IMR-90 (cell line): ENCODE measurements at regions not wholly inside any gene's neighbourhood (a gene's known extent, or its start where the extent isn't known, plus 50 kb on each side); places are given as distances from the start of the nearest gene placed in this dataset.

Experiments
- ATAC-seq: fragments of 200-7000 bp; cut with Tn5 transposase; 2 replicates; pipeline ENCODE4 v1.9.1; 2020; ENCODE audit warnings: low read depth, mild to moderate bottlenecking, moderate library complexity
- BruUV-seq: library from RNA; stranded (reverse); fragments of 400-500 nt; replicated peaks from 2 replicates; lab custom pipeline; 2021; lab: Mats Ljungman, UMichigan
- CTCF ChIA-PET: fragments of 300-600 bp; formaldehyde crosslinking; extraction: SDS; loops from one replicate; lab custom pipeline; 2021; ENCODE audit warnings: antibody characterized with exemption; lab: Yijun Ruan, JAX
- POLR2A ChIA-PET: fragments of 300-600 bp; sonication (Branson Sonifier 250); formaldehyde crosslinking; loops from one replicate; lab custom pipeline; 2022; ENCODE audit warnings: antibody characterized with exemption; ENCODE audit not compliant: unreplicated experiment; lab: Charles Lee
- DNase-seq: peaks from one replicate; pipeline ENCODE4 v3.0.0; 2013
- H2AFZ ChIP-seq: replicated peaks from 2 replicates; pipeline ENCODE3; 2013; ENCODE audit warnings: low read length, mild to moderate bottlenecking; ENCODE audit not compliant: poor library complexity
- H2AK5ac ChIP-seq: 2 replicates; pipeline ENCODE4 v1.6.1; 2013; ENCODE audit warnings: low read depth, low read length, inconsistent platforms
- H2AK9ac ChIP-seq: replicated peaks from 2 replicates; pipeline ENCODE3; 2013; ENCODE audit warnings: mild to moderate bottlenecking, low read depth, low read length, moderate library complexity; ENCODE audit not compliant: poor library complexity
- H2BK120ac ChIP-seq: 2 replicates; pipeline ENCODE4 v1.6.1; 2013; ENCODE audit warnings: low read depth, low read length, inconsistent platforms
- H2BK15ac ChIP-seq: 3 replicates; pipeline ENCODE4 v1.6.1; 2013; ENCODE audit warnings: low read depth, low read length, inconsistent platforms
- H2BK20ac ChIP-seq: 2 replicates; pipeline ENCODE4 v1.6.1; 2013; ENCODE audit warnings: low read depth, mild to moderate bottlenecking, inconsistent platforms, low read length, moderate library complexity
- H2BK5ac ChIP-seq: 2 replicates; pipeline ENCODE4 v1.6.1; 2013; ENCODE audit warnings: mild to moderate bottlenecking, low read depth, low read length, inconsistent platforms; ENCODE audit not compliant: poor library complexity, severe bottlenecking
- H3K14ac ChIP-seq: replicated peaks from 2 replicates; pipeline ENCODE4 v1.6.1; 2013; ENCODE audit warnings: low read depth, low read length, inconsistent platforms
- H3K18ac ChIP-seq: 2 replicates; pipeline ENCODE4 v1.6.1; 2013; ENCODE audit warnings: low read depth, low read length, control low read depth
- H3K23ac ChIP-seq: 2 replicates; pipeline ENCODE4 v1.6.1; 2013; ENCODE audit warnings: low read depth, low read length, inconsistent platforms
- H3K27ac ChIP-seq: 2 replicates; pipeline ENCODE4 v1.5.1; 2013; ENCODE audit warnings: mild to moderate bottlenecking, control low read depth, low read length; ENCODE audit not compliant: insufficient read depth
- H3K27me3 ChIP-seq: 2 replicates; pipeline ENCODE4 v1.6.1; 2013; ENCODE audit warnings: low read length; ENCODE audit not compliant: control insufficient read depth, insufficient read depth
- H3K36me3 ChIP-seq: 2 replicates; pipeline ENCODE4 v1.6.1; 2013; ENCODE audit warnings: low read length, mixed read lengths; ENCODE audit not compliant: control insufficient read depth, insufficient read depth
- H3K4ac ChIP-seq: 2 replicates; pipeline ENCODE4 v1.6.1; 2013; ENCODE audit warnings: low read depth, low read length, inconsistent platforms
- H3K4me1 ChIP-seq: 2 replicates; pipeline ENCODE4 v1.6.1; 2013; ENCODE audit warnings: low read length, mixed read lengths; ENCODE audit not compliant: control insufficient read depth, insufficient read depth
- H3K4me2 ChIP-seq: 2 replicates; pipeline ENCODE4 v1.6.1; 2013; ENCODE audit warnings: low read depth, mild to moderate bottlenecking, control low read depth, low read length, moderate library complexity
- H3K4me3 ChIP-seq: 2 replicates; pipeline ENCODE4 v1.5.1; 2013; ENCODE audit warnings: low read depth, mild to moderate bottlenecking, control low read depth, low read length, moderate library complexity; ENCODE audit not compliant: insufficient read depth
- H3K56ac ChIP-seq: 2 replicates; pipeline ENCODE4 v1.6.1; 2013; ENCODE audit warnings: low read length, inconsistent platforms; ENCODE audit not compliant: insufficient read depth; ENCODE audit errors: extremely low read depth
- H3K79me1 ChIP-seq, 2 experiments: 2 replicates each; pipeline ENCODE4 v1.6.1; 2013; ENCODE audit warnings: low read length in 2 of 2, inconsistent platforms in 1 of 2, low read depth in 1 of 2
- H3K9ac ChIP-seq: 2 replicates; pipeline ENCODE4 v1.6.1; 2013; ENCODE audit warnings: low read depth, low read length, control low read depth
- H3K9me1 ChIP-seq: 2 replicates; pipeline ENCODE4 v1.6.1; 2013; ENCODE audit warnings: low read length, inconsistent platforms; ENCODE audit not compliant: insufficient read depth
- H3K9me3 ChIP-seq: 2 replicates; pipeline ENCODE4 v1.6.1; 2013; ENCODE audit warnings: low read length; ENCODE audit not compliant: control insufficient read depth, insufficient read depth
- H4K20me1 ChIP-seq: 2 replicates; pipeline ENCODE4 v1.6.1; 2013; ENCODE audit warnings: low read length, inconsistent platforms; ENCODE audit not compliant: insufficient read depth
- H4K5ac ChIP-seq: 2 replicates; pipeline ENCODE4 v1.6.1; 2013; ENCODE audit warnings: mild to moderate bottlenecking, low read depth, low read length, control low read depth
- H4K8ac ChIP-seq, 2 experiments: 2 replicates each; pipeline ENCODE4 v1.6.1; 2013; ENCODE audit warnings: low read depth in 2 of 2, low read length in 2 of 2, control low read depth in 1 of 2, inconsistent platforms in 1 of 2
- H4K91ac ChIP-seq: 2 replicates; pipeline ENCODE4 v1.6.1; 2013; ENCODE audit warnings: low read depth, low read length, inconsistent platforms; ENCODE audit not compliant: insufficient read depth
- BHLHE40 ChIP-seq: fragments of 150-350 bp; IDR thresholded peaks from 2 replicates; pipeline ENCODE4 v1.6.1; 2016; ENCODE audit warnings: mild to moderate bottlenecking, low read depth, low read length
- CEBPB ChIP-seq: IDR thresholded peaks from 2 replicates; pipeline ENCODE4 v1.6.1; 2012; ENCODE audit warnings: low read depth, low read length, improper control_type of control experiment
- FOS ChIP-seq: fragments of 150-350 bp; IDR thresholded peaks from 2 replicates; pipeline ENCODE4 v1.6.1; 2016; ENCODE audit warnings: low read depth, low read length
- MAFK ChIP-seq: IDR thresholded peaks from 2 replicates; pipeline ENCODE4 v1.6.1; 2012; ENCODE audit warnings: low read depth, low read length, improper control_type of control experiment
- MAZ ChIP-seq: IDR thresholded peaks from 2 replicates; pipeline ENCODE4 v1.6.1; 2012; ENCODE audit warnings: low read depth, mild to moderate bottlenecking, low read length, improper control_type of control experiment, moderate library complexity, borderline replicate concordance
- NFE2L2 ChIP-seq: fragments of 150-350 bp; IDR thresholded peaks from 2 replicates; pipeline ENCODE4 v1.6.1; 2016; ENCODE audit warnings: low read depth, mild to moderate bottlenecking, low read length
- POLR2A ChIP-seq: IDR thresholded peaks from 2 replicates; pipeline ENCODE4 v1.6.1; 2012; ENCODE audit warnings: mild to moderate bottlenecking, low read depth, low read length
- RAD21 ChIP-seq: IDR thresholded peaks from 2 replicates; pipeline ENCODE4 v1.6.1; 2012; ENCODE audit warnings: low read length, improper control_type of control experiment
- RCOR1 ChIP-seq: IDR thresholded peaks from 2 replicates; pipeline ENCODE4 v1.6.1; 2012; ENCODE audit warnings: mild to moderate bottlenecking, low read length, improper control_type of control experiment; ENCODE audit not compliant: insufficient replicate concordance
- RFX5 ChIP-seq: IDR thresholded peaks from 2 replicates; pipeline ENCODE4 v1.8.0; 2012; ENCODE audit warnings: low read depth, mild to moderate bottlenecking, low read length, moderate library complexity
- WGBS, 2 experiments: methylation state at CpG; one replicate each; pipeline versions ENCODE4 v1.1.5 to v1.1.7; 2013; ENCODE audit warnings: missing lambda C conversion rate in 2 of 2; ENCODE audit not compliant: insufficient read length in 1 of 2; ENCODE audit errors: extremely low coverage in 2 of 2; 5-methylcytosine and 5-hydroxymethylcytosine counted together
- dilution Hi-C: fragments of 300-500 bp; cut with HindIII; formaldehyde crosslinking; loops from one replicate; pipeline ENCODE4 v1.14.3; 2018; ENCODE audit warnings: low sequenced_read_pairs; ENCODE audit not compliant: unreplicated experiment
- in situ Hi-C: fragments of 300-500 bp; cut with MboI; formaldehyde crosslinking; loops from 3 replicates; pipeline ENCODE4 v1.14.3; 2019; ENCODE audit warnings: low sequenced_read_pairs, inconsistent platforms, mixed read lengths
- intact Hi-C: fragments of 100-400 bp; cut with micrococcal nuclease; formaldehyde crosslinking; loops from 2 replicates; pipeline ENCODE4 v1.10.0; 2022
- TF ChIP-seq, protein P1 (sequence below): fragments of 150-350 bp; IDR thresholded peaks from 2 replicates; pipeline ENCODE4 v1.6.1; 2016; ENCODE audit warnings: low read depth, mild to moderate bottlenecking, low read length, moderate library complexity, borderline replicate concordance
- TF ChIP-seq, protein P2 (sequence below): fragments of 150-350 bp; IDR thresholded peaks from 2 replicates; pipeline ENCODE4 v1.6.1; 2017; ENCODE audit warnings: mild to moderate bottlenecking, antibody characterized with exemption, low read length, low read depth

DNA sequence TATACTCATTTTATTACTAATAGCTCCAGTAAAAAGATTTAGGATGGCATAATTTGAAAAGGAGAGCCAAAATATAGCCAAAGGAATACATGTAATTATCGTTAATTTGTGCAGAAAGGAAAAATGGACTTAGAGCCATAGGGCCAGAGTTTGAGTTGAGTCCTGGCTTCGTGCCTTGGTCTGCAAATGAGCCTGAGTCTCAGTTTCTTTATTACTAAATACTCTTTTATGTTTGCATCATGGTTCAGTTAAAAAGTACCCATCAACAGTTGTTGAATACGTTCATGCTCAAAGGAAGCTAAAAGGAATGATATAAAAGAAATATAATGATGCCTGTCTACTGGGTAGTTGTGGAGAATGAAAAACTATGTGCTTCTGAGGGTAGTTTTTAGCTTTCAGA is 155.7 kb upstream of the FAM78B start:
- H3K56ac ChIP-seq, result no peak overlapping the region
- no peak overlapping the region for H2AFZ ChIP-seq
- no peak overlapping the region for H3K27ac ChIP-seq
- dilution Hi-C loops (no loop called here), intact Hi-C loops (no loop called here), in situ Hi-C loops (no loop called here)
- no peak overlapping the region for H4K91ac ChIP-seq
- H2AK9ac ChIP-seq, result no peak overlapping the region
- WGBS, 2 experiments, result no CpG with 5 or more reads among the region's 3 CpGs
- H3K79me1 ChIP-seq, result no peaks in the 10 kb centered on the region
- H4K8ac ChIP-seq, result no peak overlapping the region
- no peaks in the 10 kb centered on the region for H3K36me3 ChIP-seq
- H4K20me1 ChIP-seq, result no peaks in the 10 kb centered on the region
- no peak overlapping the region for H2AK5ac ChIP-seq
- H3K9ac ChIP-seq, result no peak overlapping the region
- no peak overlapping the region for H2BK15ac ChIP-seq
- DNase-seq, result no peak
- H3K4me3 ChIP-seq, result no peak overlapping the region
- H3K18ac ChIP-seq, result no peak overlapping the region
- TF ChIP-seq NFE2L2, result no peak
- no peak for TF ChIP-seq POLR2A
- no peak for TF ChIP-seq CEBPB
- no peak for TF ChIP-seq FOS
- no peak for TF ChIP-seq MAFK
- no peak for TF ChIP-seq RAD21
- TF ChIP-seq, protein P1, sequence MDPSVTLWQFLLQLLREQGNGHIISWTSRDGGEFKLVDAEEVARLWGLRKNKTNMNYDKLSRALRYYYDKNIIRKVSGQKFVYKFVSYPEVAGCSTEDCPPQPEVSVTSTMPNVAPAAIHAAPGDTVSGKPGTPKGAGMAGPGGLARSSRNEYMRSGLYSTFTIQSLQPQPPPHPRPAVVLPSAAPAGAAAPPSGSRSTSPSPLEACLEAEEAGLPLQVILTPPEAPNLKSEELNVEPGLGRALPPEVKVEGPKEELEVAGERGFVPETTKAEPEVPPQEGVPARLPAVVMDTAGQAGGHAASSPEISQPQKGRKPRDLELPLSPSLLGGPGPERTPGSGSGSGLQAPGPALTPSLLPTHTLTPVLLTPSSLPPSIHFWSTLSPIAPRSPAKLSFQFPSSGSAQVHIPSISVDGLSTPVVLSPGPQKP, result no peak
- no peak for TF ChIP-seq BHLHE40
- TF ChIP-seq RCOR1, result no peak
- TF ChIP-seq MAZ, result no peak
- TF ChIP-seq, protein P2, sequence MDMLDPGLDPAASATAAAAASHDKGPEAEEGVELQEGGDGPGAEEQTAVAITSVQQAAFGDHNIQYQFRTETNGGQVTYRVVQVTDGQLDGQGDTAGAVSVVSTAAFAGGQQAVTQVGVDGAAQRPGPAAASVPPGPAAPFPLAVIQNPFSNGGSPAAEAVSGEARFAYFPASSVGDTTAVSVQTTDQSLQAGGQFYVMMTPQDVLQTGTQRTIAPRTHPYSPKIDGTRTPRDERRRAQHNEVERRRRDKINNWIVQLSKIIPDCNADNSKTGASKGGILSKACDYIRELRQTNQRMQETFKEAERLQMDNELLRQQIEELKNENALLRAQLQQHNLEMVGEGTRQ, result no peak
- TF ChIP-seq RFX5, result no peak
- H3K4me1 ChIP-seq, result no peaks in the 10 kb centered on the region
- H2BK5ac ChIP-seq, result no peak overlapping the region
- peaks cover 9% of the 10 kb centered on the region for H3K9me3 ChIP-seq
- ATAC-seq, result no peak
- H3K9me1 ChIP-seq, result no peaks in the 10 kb centered on the region
- no peak overlapping the region for H2BK20ac ChIP-seq
- no peak overlapping the region for H3K14ac ChIP-seq
- H3K23ac ChIP-seq, result no peak overlapping the region
- H3K27me3 ChIP-seq, result no peaks in the 10 kb centered on the region
- H4K5ac ChIP-seq, result no peak overlapping the region
- CTCF ChIA-PET, result interaction anchor here (0.6 kb wide), 1 partner anchor 135 kb away, joined by 3 read pairs; no protein-coding TSS in a partner anchor
- H3K4ac ChIP-seq, result no peak overlapping the region
- H2BK120ac ChIP-seq, result no peak overlapping the region
- H3K4me2 ChIP-seq, result no peak overlapping the region
- POLR2A ChIA-PET, result no interaction called here
- BruUV-seq, result no TSS peak
